NCI-H1694 (cell line): ENCODE measurements at regions not wholly inside any gene's neighbourhood (a gene's known extent, or its start where the extent isn't known, plus 50 kb on each side); places are given as distances from the start of the nearest gene placed in this dataset.

Source experiments
- DNase-seq: peaks from one replicate; lab custom pipeline; 2025; lab: John Stamatoyannopoulos, UW

DNA sequence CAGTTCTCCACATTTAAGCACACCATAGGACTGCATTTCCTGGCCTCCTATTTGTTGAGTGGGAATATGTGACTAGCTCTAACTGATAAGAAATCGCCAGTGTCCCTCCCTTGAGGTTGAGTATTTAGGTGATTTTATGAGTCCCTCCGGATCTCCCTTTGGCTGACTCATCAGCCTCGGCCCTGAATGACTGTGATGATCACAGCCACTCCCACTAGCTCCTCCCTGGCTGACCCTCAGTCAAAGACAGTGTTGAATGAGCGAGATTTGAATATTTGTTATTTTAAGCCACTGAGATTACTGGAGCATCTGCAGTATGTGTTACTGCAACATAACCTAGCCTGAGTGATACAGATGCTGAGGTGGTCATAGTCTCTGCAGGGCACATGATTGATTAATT, 515.3 kb downstream of the EPHB1 start:
- DNase-seq = no peak

DNA sequence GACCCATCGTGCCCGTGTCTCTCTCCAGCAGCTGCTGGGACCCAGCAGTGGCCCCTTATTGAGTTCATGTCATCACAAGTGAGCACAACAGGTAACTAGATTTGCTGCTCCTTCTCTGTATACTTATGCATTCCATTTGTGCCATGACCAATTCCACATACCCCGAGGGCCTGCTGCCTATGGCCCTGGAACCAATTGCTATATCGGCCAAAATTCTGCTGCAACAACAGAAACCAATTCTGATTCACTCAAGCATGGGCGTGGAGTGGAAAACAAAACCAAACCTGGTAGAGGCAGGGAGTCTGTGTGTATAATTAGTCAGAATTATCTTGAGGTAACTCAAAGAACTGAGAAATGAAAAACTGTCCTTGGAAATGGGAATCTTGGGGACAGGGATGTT, 516.6 kb downstream of the EPHB1 start:
- no peak for DNase-seq

DNA sequence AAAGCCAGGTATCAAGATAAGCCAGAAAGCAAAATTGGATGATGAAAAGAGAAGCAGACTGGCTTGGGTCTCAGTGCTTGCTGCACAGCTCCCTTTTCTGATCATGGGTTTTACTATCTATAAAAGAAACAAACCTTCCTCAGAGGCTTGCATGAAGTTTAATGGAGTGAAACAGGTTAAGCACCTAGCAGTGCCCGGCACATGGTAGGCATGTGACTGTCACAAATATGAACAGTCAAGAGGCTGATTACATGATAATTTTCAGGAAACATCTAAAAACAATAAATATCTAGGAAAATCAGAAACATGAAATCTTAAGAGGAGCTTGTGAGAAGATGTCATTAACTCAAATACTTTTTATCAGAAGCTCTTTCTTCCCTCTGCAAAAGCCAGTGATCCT, 519.2 kb downstream of the EPHB1 start:
- no peak for DNase-seq

DNA sequence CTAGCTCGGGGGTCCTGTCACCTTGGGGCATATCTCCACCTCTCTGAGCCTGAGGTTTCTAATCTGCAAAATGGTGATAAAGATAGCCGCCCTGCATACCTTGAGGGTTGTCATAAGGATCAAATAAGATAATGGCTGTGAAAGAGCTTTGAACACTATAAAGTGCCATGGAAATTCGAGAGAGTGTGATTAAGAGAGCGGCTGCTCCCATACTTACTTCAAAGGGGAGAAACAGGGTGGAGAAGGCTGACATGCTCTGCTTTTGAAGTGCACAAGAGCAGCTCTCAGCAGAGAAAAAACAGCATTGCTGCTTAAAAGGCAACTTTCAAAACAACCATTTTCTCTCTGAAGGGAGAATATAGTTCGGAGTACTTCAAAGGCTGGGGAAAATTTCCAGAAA, 529.2 kb downstream of the EPHB1 start:
- DNase-seq = no peak

DNA sequence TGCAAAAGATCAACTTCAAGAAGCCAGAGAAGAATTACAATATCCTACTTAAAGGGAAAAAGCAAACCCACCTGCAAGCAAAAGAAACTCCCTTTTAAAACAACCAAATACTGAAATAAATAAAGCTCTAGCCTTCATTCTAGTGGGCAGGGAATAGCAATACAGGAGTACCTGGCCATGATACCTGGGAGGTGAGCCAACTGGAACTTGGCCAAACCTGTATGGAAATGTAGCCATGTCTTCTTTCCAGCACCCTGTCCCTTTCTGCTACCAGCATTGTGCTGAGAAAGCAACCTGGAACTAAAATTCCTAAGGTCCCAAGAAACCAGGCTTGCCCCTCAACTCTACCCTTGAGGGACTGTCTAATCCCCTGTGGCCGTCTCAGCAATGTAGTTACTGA, 530.0 kb downstream of the EPHB1 start:
- no peak for DNase-seq

DNA sequence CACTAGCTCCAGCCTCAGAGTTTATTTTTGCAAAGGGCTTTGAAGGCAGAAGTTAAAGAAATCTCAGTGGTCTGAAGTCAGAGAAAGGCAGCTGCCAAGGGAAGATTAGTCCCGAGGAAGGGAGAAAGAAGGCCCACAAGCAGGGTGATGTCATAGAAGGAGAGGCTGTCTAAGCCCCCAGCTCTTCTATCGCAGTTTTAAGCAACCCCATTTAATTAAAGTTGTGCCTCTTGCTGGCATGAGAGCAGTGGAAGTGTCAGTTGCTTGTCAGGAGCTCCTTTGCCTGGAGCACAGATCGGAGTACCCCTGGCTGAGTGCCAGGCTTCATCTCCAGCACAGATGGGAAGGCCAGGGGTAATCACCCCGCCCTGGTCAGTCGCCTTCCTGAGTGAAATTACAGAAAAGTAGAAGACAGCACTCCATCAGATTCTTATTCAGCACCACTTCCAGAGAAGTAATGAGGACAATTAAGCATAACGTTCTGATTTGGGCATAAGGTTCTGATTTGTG, 530.7 kb downstream of the EPHB1 start:
- peak; percentile 25 for DNase-seq

DNA sequence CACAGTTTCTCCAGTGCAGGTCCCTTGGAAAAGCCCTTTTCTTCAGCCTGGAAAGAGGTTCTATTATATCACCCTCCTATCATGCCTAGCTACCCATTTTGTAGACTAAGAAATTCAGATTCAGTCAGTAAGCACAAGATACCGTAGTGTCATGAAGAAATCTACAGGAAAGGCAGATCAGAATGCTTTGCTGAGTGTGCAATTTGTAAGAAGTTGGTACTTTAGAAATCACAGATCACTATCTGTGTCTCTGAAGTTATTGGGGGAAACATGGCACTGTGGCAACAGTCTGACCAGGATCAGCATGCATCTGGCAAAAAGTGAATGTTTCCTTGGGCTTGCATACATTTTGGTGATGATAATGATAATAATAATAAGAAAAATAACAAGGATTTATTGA, 531.8 kb downstream of the EPHB1 start:
- DNase-seq = no peak

DNA sequence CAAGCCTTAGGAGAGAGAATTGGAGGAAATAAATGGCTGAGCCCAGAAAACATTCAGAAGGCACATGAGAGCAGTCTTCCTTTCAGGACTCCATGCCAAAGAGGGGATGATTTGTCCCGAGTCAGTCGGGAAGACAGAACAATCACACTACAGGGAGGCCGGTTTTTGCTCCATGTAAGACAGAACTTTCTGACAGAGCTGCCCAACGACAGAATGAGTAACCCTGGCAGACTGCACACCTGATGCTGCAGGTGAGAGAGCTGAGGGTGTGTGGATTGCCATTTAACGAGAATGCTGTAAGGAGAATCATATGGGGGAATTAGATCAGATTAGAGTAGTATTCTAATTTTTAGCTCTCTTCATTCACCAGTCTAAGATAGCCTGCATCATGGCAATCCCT, 533.0 kb downstream of the EPHB1 start:
- DNase-seq = no peak

DNA sequence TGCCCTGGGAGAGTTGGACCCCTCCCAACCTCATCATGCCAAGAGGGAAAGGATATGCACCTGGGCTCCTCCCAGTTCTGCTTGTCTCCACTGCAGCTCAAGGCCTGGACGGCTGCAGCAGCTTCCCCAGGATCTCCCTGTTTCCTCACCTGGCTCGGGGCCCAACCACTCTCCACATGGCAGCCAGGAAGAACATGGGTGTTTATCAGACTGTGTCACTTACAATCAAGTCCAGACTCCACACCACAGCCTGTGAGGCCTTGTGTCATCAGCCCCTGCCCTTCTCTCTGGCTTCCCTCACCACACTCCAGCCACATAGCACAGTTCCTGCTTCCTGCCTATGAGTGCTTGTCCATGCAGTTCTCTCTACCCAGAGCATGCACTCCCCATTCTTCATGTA, 534.4 kb downstream of the EPHB1 start:
- DNase-seq = no peak

DNA sequence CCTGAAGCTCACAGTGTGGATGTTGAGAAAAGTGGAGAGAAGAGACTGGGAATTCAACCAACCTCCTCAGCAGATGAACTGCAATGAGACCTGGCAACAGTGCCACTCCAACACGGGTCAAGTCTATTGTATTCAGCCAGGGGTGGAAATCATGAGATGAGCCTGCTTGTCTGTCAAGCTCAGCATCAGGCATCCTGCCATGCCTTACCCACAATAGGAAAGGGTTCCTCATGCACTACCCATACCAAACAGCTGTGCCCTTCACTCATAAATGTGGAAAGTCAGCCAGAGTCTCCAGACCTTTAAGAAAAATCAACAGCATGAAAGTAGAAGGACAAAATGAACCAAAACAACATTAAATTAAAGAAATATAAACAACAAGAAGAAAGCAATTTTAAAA, 542.1 kb downstream of the EPHB1 start:
- DNase-seq = no peak

DNA sequence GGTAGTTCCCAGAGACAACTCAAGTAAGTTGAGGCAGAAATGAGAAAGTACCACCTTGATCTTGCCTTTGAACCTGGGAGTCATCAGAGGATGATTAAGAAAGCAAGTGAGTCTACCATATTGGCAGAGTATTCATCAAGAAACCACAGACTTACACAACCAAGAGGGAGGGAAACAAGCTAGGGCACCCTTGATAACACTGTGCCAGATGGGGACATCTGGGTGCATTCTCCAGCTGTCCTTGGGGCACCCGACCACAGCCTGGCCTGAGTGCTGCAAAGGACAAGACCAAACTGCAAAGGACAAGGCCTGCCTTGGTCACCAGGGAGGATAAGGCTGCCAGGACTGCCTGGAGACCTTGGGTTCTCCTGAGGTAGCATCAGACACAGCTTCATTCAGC, 553.6 kb downstream of the EPHB1 start:
- no peak for DNase-seq

DNA sequence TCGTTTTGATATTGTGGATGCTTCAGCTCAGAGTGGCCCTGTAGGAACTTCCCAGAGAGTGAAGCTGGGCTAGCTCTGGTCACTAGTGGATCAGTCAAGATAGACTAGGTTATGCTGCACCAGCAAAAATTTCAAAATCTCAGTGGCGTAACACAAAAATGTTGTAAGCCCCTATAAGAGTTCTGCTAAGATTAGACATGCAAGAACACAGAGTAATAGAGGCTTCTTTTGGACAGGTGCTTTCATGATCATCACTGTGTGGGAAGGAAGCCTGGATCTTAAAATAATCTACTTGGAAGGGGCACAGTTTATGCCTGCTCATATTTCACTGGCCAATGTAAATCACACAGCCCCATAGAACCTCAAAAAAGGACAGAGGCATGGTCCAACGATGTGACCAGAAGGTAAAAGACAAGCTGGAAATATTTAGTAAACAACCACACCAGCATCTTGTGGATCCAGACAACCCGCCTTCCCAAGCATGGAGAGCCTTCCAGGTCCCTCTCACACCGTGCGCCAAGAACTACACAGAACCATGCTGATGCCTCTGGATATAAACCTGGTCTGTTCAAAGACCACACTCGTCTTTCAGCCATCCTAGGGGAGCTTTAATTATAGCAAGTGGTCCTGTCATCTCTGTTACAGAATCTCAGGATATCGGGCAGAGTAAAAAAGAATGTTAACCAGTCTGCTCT, 554.3 kb downstream of the EPHB1 start:
- no peak for DNase-seq

DNA sequence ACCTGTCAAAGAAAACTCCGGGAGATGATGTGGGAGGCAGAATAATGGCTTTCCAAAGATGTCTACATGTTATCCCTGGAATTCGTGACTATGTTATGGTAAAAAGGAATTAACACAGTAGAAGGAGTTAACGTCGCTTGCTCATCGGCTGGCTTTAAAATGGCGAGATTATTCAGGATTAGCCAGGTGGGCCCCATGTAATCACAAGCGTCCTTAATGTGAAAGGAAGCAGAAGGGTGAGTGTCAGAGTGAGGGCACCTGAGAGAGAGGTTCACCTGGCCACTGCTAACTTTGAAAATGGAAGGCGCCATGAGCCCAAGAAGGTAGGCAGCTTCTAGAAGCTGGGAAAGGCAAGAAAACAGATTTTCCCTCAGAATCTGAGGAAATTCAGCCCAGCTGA, 557.2 kb downstream of the EPHB1 start:
- DNase-seq = no peak

DNA sequence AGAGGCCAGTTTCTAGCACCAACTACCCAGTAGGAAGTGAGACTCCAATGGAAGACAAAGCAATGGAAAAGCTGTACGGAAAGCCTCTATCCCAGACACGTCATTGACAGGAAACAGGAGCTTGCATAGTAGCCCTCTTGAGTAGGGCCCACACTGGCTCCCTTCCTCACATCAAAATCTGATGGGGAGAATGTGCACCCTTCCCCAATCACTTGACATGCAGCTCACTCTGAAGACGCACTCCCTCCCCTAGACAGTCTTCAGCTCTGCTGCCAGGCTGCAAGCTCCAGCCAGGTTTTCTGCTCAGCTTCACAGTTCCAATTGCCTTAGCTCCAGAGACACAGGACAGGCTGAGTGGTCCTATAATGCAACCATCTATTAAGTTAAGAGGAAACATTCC, 567.8 kb downstream of the EPHB1 start:
- no peak for DNase-seq

DNA sequence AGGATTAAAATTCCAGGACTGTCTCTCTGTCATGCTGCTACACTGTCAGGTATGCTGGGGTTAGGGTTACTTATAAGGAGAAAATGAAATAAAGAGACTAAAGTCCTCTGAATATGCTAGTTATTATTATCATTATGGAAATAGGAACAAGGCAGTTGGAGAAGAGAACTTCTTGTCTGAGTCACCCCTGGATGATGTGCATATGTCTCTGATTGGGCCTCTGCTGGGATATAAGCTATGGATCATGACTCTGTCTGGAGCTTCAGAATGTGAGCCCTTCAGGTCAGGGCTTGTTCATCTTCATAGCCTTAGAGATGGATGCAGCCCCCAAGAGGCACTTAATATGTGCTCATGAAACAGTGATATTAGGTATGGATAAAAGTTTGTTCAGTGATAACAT, 569.6 kb downstream of the EPHB1 start:
- no peak for DNase-seq

DNA sequence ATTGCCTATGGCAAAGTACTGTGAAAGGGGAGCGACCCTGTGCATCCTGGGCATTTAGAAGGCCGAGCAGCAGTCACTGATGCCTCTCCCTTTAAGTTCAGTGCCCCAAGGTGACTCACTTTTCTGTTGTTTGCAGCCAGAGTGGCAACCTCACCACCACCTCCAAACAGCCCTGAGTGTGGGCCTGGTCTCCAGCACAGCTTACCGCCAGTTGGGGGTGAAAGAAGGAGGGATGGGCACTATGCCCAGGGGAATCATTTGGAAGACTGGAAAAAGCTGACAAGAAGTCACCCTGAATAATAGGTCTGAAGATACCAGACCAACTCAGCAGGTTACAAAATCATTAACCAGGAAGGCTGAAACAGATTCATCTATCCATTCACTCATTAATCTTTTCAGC, 571.8 kb downstream of the EPHB1 start:
- no peak for DNase-seq

DNA sequence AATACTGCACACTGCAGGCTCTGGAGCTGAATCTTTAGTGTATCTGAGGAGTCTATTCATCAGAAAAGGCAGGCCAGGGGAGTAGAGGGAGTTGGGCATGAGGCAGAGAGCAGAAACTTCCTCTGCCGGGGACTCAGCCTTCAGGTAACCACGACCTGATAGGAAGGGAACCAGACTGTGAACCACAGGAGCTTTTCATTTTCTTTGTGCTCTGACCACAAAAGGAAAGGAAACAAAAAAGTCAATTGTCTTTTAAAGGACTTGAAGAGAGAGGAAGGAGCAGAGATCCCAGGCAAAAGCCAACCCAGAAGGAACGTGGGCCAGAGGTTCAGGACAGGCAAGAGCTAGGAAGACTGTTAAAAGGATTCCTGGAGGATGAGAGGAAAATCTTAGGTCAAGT, 573.3 kb downstream of the EPHB1 start:
- DNase-seq = no peak

DNA sequence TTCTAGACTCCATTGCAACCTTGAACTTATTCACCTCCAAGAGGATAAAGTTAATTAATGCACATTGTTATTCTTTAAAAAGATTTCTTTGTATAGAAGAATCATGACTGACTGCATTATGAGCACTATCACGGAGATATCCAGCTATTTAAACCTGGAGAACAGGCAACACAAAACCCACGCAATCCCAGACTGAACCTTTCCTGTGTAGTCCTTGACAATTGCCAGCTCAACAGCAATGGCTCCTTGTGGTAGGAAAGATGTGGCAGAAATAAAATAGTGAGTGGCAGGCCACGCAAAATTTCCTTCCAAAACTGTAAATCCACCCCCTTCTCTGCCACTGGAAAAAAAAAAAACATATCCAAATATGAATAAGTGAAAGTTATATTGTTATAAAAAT, 573.7 kb downstream of the EPHB1 start:
- DNase-seq = no peak

DNA sequence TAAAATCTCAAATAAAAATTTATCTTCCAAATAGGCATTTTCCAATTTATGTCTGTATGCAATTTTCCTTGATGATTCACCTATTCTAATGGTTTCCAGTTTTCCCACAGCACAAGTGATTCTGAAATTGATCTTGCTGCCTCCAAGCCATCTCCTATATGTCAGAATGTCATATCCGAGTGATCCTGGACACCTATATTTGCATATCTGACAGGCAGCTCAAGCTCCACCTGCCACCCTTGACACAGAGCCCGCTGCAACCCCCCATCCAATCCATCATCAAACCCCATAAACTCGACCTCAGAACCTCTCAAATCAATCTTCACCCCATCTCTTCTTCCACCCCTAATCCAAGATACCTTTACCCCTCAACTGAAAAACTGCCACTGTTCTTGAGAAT, 579.5 kb downstream of the EPHB1 start:
- DNase-seq = no peak

DNA sequence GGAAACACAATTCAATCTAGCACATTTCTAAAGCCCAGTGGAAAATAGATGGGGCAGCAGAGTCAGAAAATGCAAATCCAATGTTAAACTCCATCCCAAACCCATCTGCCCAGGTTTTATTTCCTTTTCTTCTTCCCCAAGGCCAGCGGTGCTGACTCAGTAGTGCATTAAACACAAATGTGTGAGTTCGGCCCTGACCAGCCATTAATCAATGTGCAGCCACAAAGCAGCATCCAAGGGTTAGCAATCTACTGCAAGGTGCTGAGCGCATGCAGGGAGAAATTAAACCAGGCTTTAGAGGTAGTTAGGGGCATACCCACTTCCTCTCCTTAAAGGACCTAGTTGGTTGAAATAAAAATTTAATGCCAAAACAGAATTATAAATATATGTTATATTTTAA, 583.3 kb upstream of the PPP2R3A start:
- DNase-seq = no peak

DNA sequence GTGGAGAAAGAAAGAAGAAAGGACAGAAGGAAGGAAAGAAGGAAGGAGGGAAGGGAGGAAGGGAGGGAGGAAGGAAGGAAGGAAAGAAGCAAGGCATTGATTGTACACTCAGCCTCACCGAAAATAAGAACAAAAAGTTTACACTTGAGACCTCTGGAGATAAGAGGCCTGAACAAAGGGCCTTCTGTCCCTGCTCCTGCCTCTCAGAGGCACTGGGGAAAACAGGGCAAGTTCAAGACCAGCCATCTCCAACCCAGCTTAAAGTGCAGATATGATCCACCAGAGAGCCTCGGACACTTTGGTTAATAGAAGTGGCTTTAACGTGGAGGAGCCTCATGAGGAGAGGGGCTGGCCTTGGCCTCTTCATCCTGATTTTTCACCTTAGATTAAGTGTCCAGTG, 582.9 kb upstream of the PPP2R3A start:
- no peak for DNase-seq

DNA sequence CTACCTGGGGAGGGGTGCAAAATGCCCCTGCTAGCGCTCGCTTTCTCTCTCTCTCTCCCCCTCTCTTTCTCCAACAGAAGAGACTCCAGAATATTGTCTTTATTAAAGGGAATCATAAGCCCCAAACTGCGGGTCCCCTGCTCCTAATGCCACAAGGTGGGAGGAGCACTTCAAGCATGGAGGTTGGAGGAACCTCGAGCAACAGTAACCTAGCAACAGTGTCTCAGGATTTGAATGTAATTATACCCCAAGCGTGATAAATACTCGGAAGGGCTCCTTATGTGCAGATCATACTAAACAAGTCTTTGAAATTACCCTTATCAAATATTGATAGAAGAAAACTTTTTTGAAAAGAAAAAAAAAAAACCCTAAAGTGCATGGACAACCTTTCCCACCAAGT, 582.2 kb upstream of the PPP2R3A start:
- no peak for DNase-seq

DNA sequence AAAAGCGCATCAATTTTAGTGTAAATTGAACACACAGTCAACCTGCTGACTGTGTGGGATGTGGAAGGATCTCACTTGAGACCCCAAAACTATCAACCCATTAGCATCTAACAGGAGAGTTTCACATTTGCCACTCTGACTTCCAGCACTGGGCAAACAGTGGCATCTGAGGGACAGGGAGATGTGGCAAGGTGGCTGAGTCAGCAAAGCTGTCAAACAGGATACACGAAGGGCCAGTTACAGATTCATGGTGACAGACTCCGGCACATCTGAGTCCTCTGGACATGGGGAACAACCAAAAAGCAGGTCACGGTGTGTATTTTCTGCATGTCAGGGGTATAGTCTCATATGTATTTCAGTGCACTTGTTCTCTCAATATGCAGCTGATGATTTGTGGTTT, 573.4 kb upstream of the PPP2R3A start:
- DNase-seq = no peak

DNA sequence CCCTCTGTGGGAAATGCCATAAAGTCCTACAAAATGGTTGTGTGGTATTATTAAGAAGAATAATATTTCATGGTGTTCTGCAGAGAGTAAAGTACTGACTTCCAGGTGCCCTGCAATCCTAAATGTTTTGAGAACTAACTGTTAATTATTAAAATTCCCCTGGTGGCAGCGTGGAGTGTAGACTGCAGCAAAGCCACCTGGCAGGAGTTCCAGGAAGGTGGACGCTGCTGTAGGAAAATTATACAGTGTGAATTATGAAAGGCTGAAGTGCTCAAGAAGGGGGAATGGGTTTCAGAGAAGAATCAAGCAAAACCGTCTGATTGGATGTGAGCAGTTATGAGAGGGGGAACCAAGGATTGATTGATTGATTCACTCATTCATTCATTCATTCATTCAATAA, 572.4 kb upstream of the PPP2R3A start:
- DNase-seq = no peak
